ENCODE measurements at regions not wholly inside any gene's neighbourhood (a gene's known extent, or its start where the extent isn't known, plus 50 kb on each side); places are given as distances from the start of the nearest gene placed in this dataset.

DNA sequence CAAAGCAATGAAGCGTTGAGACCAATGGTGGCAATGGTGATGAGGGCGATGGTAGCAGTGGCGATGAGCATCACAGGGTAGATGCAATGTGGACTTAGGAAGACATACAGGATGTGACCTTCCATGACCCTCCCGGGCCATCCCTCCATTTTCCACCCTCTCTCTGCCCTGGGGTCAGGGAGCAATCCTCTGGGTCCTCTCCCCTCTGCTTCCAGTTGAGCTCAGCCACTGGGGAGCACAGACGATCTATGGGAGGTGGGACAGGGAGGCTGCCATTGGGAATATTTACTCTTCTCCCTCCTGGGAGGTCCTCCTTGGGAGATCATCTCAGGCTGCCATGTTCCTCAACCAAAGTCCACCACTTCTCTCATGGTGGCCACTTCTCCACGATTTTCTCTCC is 260.7 kb upstream of the FOXF1 start:
- no peak for TF ChIP-seq CTCF (IDR thresholded peaks at IDR 0.05)
- TF ChIP-seq POLR2A (IDR thresholded peaks at IDR 0.05): no peak
- H3K4me3 ChIP-seq (ENCODE audit: low read depth, poor library complexity, severe bottlenecking): no peak overlapping the region
- intact Hi-C loops (cut with DNase I; ENCODE audit: low total_unique reads): no loop called here
- 81 to 84% methylated on average over 6 of the region's 6 CpGs for WGBS, 2 donors
- DNase-seq (ENCODE audit: low spot score in 2 of 2): peak in 1 of 2 donors; percentile 65

DNA sequence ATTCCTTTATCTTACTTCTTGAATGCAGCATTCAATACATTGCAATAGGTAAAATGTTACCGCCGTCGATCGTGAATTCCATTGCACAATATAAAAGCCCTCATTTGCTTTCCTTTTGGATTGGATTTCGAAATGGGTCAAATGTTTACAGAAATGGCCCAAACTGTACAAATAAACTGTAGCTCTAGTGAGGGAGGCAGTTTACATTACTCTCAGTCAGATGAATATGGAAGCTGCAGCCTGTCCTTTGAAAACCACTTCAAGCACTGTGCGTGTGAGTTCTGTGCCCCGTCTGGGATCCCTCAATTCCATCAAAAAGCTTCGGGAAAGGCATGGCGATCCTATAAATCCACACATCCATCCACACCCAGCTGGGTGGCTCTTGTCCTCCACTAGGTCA is 258.6 kb upstream of the FOXF1 start:
- H3K4me3 ChIP-seq (ENCODE audit: low read depth, poor library complexity, severe bottlenecking): no peak overlapping the region
- intact Hi-C loops (cut with DNase I; ENCODE audit: low total_unique reads): no loop called here
- WGBS, 2 donors: 85 to 89% methylated on average over 9 of the region's 9 CpGs
- no peak for DNase-seq (ENCODE audit: low spot score in 2 of 2)
- TF ChIP-seq CTCF (IDR thresholded peaks at IDR 0.05): no peak
- TF ChIP-seq POLR2A (IDR thresholded peaks at IDR 0.05): no peak

GRCh38 chr16:86252596-86252995 is 257.7 kb upstream of the FOXF1 start:
- peak in 1 of 2 donors; percentile 49 for DNase-seq (ENCODE audit: low spot score in 2 of 2)
- WGBS, 2 donors: 33 to 34% methylated on average over 6 of the region's 6 CpGs
- no peak overlapping the region for H3K4me3 ChIP-seq (ENCODE audit: low read depth, poor library complexity, severe bottlenecking)
- no peak for TF ChIP-seq POLR2A (IDR thresholded peaks at IDR 0.05)
- TF ChIP-seq CTCF (IDR thresholded peaks at IDR 0.05): no peak
- intact Hi-C loops (cut with DNase I; ENCODE audit: low total_unique reads): no loop called here

DNA sequence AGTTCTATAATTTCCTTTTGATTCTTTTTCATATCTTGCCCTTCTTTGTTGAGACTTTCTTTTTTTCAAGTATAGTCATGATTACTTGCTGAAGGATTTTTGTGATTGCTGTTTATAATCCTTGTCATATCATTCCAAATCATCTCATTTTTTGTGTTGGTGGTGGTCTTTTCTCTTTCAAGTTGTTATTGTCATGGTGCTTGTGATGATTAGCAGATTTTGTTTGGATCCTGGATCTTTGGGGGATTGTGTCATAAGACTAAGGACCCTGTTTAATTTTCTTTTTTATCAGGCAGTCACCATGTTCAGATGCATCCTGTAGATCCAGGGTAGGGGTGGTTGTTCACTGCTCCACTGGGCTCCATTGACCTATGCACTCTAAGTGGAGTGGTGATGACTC is 254.4 kb upstream of the FOXF1 start:
- intact Hi-C loops (cut with DNase I; ENCODE audit: low total_unique reads): no loop called here
- DNase-seq (ENCODE audit: low spot score in 2 of 2): no peak

GRCh38 chr16:86256995-86257394 is 253.3 kb upstream of the FOXF1 start:
- no peak for TF ChIP-seq CTCF (IDR thresholded peaks at IDR 0.05)
- no peak for TF ChIP-seq POLR2A (IDR thresholded peaks at IDR 0.05)
- WGBS, 2 donors: 83 to 84% methylated on average over 3 of the region's 3 CpGs
- H3K4me3 ChIP-seq (ENCODE audit: low read depth, poor library complexity, severe bottlenecking): no peak overlapping the region
- DNase-seq (ENCODE audit: low spot score in 2 of 2): peak in 1 of 2 donors; percentile 23
- intact Hi-C loops (cut with DNase I; ENCODE audit: low total_unique reads): no loop called here

More for the DNA sequence above, 254.4 kb upstream of the FOXF1 start:
- H3K4me3 ChIP-seq (ENCODE audit: low read depth, poor library complexity, severe bottlenecking): no peak overlapping the region
- TF ChIP-seq POLR2A (IDR thresholded peaks at IDR 0.05) (no peak), CTCF (IDR thresholded peaks at IDR 0.05) (no peak)

DNA sequence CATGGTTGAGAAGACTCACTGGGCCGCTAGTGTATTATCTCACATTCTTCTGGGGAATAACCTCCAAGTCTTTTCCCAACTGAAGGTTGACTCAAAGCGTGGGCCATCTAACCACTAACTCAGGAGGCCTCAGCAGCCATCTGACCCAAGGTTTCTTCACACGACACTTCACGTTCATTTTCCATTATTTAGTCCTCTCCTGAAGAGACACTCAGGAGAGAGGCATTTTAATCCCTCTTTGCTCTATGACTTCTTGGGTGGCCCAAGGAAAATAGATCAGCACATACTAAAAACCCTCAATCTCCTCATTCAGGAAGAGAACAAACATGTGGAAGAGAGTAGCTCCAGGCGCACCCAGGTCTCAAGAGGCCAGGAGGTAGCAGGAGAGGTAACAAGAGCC is 252.8 kb upstream of the FOXF1 start:
- TF ChIP-seq CTCF (IDR thresholded peaks at IDR 0.05): no peak
- TF ChIP-seq POLR2A (IDR thresholded peaks at IDR 0.05): no peak
- WGBS, 2 donors: 71 to 75% methylated on average over 5 of the region's 5 CpGs
- DNase-seq (ENCODE audit: low spot score in 2 of 2): peak in 1 of 2 donors; percentile 13
- intact Hi-C loops (cut with DNase I; ENCODE audit: low total_unique reads): no loop called here
- no peak overlapping the region for H3K4me3 ChIP-seq (ENCODE audit: low read depth, poor library complexity, severe bottlenecking)

Measured in lower leg skin (tissue), 4 donors.